ENCODE measurements at regions not wholly inside any gene's neighbourhood (a gene's known extent, or its start where the extent isn't known, plus 50 kb on each side); places are given as distances from the start of the nearest gene placed in this dataset.

- no peak for DNase-seq (ENCODE audit: insufficient read length, low spot score)
- no peak for FAIRE-seq
These were observed 66.9 kb upstream of the BHLHE23 start for GRCh38 chr20:63073738-63074065.

- DNase-seq (ENCODE audit: insufficient read length, low spot score) (no peak), FAIRE-seq (no peak)
These were observed 66.4 kb upstream of the BHLHE23 start for GRCh38 chr20:63072991-63073737.

- no peak for FAIRE-seq
- no peak for DNase-seq (ENCODE audit: insufficient read length, low spot score)
These were observed 65.5 kb upstream of the BHLHE23 start for GRCh38 chr20:63072231-63072791.

GRCh38 chr20:63071541-63072181 lies 64.9 kb upstream of the BHLHE23 start:
- DNase-seq (ENCODE audit: insufficient read length, low spot score) (peak; percentile 75), FAIRE-seq (peak; percentile 69)

GRCh38 chr20:63070771-63071540 lies 64.2 kb upstream of the BHLHE23 start:
- DNase-seq (ENCODE audit: insufficient read length, low spot score) (no peak), FAIRE-seq (no peak)

GRCh38 chr20:63070301-63070625 lies 63.5 kb upstream of the BHLHE23 start:
- FAIRE-seq (no peak), DNase-seq (ENCODE audit: insufficient read length, low spot score) (no peak)

- FAIRE-seq, result no peak
- no peak for DNase-seq (ENCODE audit: insufficient read length, low spot score)
These were observed 62.1 kb upstream of the BHLHE23 start for GRCh38 chr20:63068711-63069367.

GRCh38 chr20:63067721-63068560 lies 61.2 kb upstream of the BHLHE23 start:
- DNase-seq (ENCODE audit: insufficient read length, low spot score), result no peak
- FAIRE-seq, result peak; percentile 82

GRCh38 chr20:63067266-63067635 lies 60.5 kb upstream of the BHLHE23 start:
- no peak for FAIRE-seq

GRCh38 chr20:63066506-63067265 lies 59.9 kb upstream of the BHLHE23 start:
- DNase-seq (ENCODE audit: insufficient read length, low spot score), result no peak
- peak; percentile 70 for FAIRE-seq

More at GRCh38 chr20:63067266-63067635, 60.5 kb upstream of the BHLHE23 start:
- DNase-seq (ENCODE audit: insufficient read length, low spot score), result no peak

GRCh38 chr20:63065911-63066310 lies 59.1 kb upstream of the BHLHE23 start:
- FAIRE-seq (no peak), DNase-seq (ENCODE audit: insufficient read length, low spot score) (no peak)

GRCh38 chr20:63064745-63065711 lies 58.3 kb upstream of the BHLHE23 start:
- FAIRE-seq (no peak), DNase-seq (ENCODE audit: insufficient read length, low spot score) (no peak)

- FAIRE-seq, result no peak
- no peak for DNase-seq (ENCODE audit: insufficient read length, low spot score)
These were observed 57.5 kb upstream of the BHLHE23 start for GRCh38 chr20:63064310-63064709.

- FAIRE-seq (peak; percentile 13), DNase-seq (ENCODE audit: insufficient read length, low spot score) (no peak)
These were observed 55.7 kb upstream of the BHLHE23 start for GRCh38 chr20:63062188-63063140.

- FAIRE-seq, result peak; percentile 100
- DNase-seq (ENCODE audit: insufficient read length, low spot score), result no peak
These were observed 55.0 kb upstream of the BHLHE23 start for GRCh38 chr20:63061771-63062100.

GRCh38 chr20:63061051-63061770 lies 54.4 kb upstream of the BHLHE23 start:
- no peak for DNase-seq (ENCODE audit: insufficient read length, low spot score)
- no peak for FAIRE-seq
